DND-41 (cell line): ENCODE measurements at regions not wholly inside any gene's neighbourhood (a gene's known extent, or its start where the extent isn't known, plus 50 kb on each side); places are given as distances from the start of the nearest gene placed in this dataset.

Source experiments
- ATAC-seq: fragments of 200-7000 bp; cut with Tn5 transposase; 3 replicates; pipeline ENCODE4 v1.9.1; 2021; ENCODE audit warnings: low read depth; ENCODE audit not compliant: insufficient read depth
- DNase-seq: peaks from one replicate; pipeline ENCODE4 v3.0.0-alpha.2; 2020
- H2AFZ ChIP-seq: 2 replicates; pipeline ENCODE4 v1.6.0; 2012; ENCODE audit warnings: low read depth, low read length
- H3K27ac ChIP-seq: 2 replicates; pipeline ENCODE4 v1.5.1; 2012; ENCODE audit warnings: low read length, inconsistent platforms
- H3K27me3 ChIP-seq: fragments of 200-600 bp; sonication (generic); 2 replicates; pipeline ENCODE4 v1.6.0; 2012; ENCODE audit warnings: low read length, mild to moderate bottlenecking, inconsistent platforms; ENCODE audit not compliant: insufficient read depth, poor library complexity
- H3K36me3 ChIP-seq: 2 replicates; pipeline ENCODE4 v1.5.1; 2012; ENCODE audit warnings: low read length, inconsistent platforms; ENCODE audit not compliant: insufficient read depth
- H3K4me1 ChIP-seq: 2 replicates; pipeline ENCODE4 v1.5.1; 2012; ENCODE audit warnings: mild to moderate bottlenecking, low read length; ENCODE audit not compliant: insufficient read depth
- H3K4me2 ChIP-seq: 2 replicates; pipeline ENCODE4 v1.6.0; 2012; ENCODE audit warnings: mild to moderate bottlenecking, moderate library complexity, low read length, inconsistent platforms; ENCODE audit not compliant: insufficient read depth
- H3K4me3 ChIP-seq, 2 experiments: fragments of 200-600 bp in 1 of 2; shearing (Covaris generic) in 1 of 2; 2 replicates each; pipeline ENCODE4 v1.5.1; 2012 to 2016; ENCODE audit warnings: inconsistent platforms in 2 of 2, low read length in 2 of 2, mild to moderate bottlenecking in 2 of 2, low read depth in 1 of 2, moderate library complexity in 1 of 2
- H3K79me2 ChIP-seq: 2 replicates; pipeline ENCODE4 v1.6.0; 2012; ENCODE audit warnings: low read length, inconsistent platforms; ENCODE audit not compliant: insufficient read depth
- H3K9ac ChIP-seq: 2 replicates; pipeline ENCODE4 v1.6.0; 2012; ENCODE audit warnings: low read depth, mild to moderate bottlenecking, inconsistent platforms, low read length, moderate library complexity
- H3K9me3 ChIP-seq: 2 replicates; pipeline ENCODE4 v1.5.1; 2012; ENCODE audit warnings: low read length, moderate library complexity, mild to moderate bottlenecking, inconsistent platforms; ENCODE audit not compliant: insufficient read depth, severe bottlenecking
- H4K20me1 ChIP-seq: 2 replicates; pipeline ENCODE4 v1.6.0; 2012; ENCODE audit warnings: low read length; ENCODE audit not compliant: insufficient read depth
- EZH2 ChIP-seq: IDR thresholded peaks from 3 replicates; pipeline ENCODE4 v1.6.1; 2012; ENCODE audit warnings: borderline replicate concordance, low read depth, mild to moderate bottlenecking, moderate library complexity, low read length, inconsistent platforms; ENCODE audit not compliant: severe bottlenecking
- TF ChIP-seq, protein P1 (sequence below): IDR thresholded peaks from 2 replicates; pipeline ENCODE4 v1.5.1; 2012; ENCODE audit warnings: borderline replicate concordance, low read length, moderate library complexity, mild to moderate bottlenecking; ENCODE audit not compliant: poor library complexity, severe bottlenecking; ENCODE audit errors: extremely low read depth

GRCh38 chr2:62437785-62438184 is 68.2 kb downstream of the TMEM17 start:
- no peaks in the 10 kb centered on the region for H3K36me3 ChIP-seq
- H3K4me1 ChIP-seq = no peaks in the 10 kb centered on the region
- ATAC-seq (no peak), DNase-seq (no peak)
- TF ChIP-seq, protein P1, sequence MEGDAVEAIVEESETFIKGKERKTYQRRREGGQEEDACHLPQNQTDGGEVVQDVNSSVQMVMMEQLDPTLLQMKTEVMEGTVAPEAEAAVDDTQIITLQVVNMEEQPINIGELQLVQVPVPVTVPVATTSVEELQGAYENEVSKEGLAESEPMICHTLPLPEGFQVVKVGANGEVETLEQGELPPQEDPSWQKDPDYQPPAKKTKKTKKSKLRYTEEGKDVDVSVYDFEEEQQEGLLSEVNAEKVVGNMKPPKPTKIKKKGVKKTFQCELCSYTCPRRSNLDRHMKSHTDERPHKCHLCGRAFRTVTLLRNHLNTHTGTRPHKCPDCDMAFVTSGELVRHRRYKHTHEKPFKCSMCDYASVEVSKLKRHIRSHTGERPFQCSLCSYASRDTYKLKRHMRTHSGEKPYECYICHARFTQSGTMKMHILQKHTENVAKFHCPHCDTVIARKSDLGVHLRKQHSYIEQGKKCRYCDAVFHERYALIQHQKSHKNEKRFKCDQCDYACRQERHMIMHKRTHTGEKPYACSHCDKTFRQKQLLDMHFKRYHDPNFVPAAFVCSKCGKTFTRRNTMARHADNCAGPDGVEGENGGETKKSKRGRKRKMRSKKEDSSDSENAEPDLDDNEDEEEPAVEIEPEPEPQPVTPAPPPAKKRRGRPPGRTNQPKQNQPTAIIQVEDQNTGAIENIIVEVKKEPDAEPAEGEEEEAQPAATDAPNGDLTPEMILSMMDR = no peak
- no peak for TF ChIP-seq EZH2
- H3K4me3 ChIP-seq = no peak overlapping the region
- H3K79me2 ChIP-seq = no peaks in the 10 kb centered on the region
- H3K27ac ChIP-seq = no peak overlapping the region
- H3K9ac ChIP-seq = no peak overlapping the region
- H3K9me3 ChIP-seq = no peaks in the 10 kb centered on the region
- no peaks in the 10 kb centered on the region for H4K20me1 ChIP-seq
- H3K27me3 ChIP-seq = no peaks in the 10 kb centered on the region
- H3K4me2 ChIP-seq = no peak overlapping the region
- no peak overlapping the region for H2AFZ ChIP-seq

- Histone ChIP-seq H3K79me2 (no peaks in the 10 kb centered on the region), H3K9ac (no peak overlapping the region), H4K20me1 (no peaks in the 10 kb centered on the region), H3K4me3 (no peak overlapping the region), H2AFZ (no peak overlapping the region), H3K27ac (no peak overlapping the region), H3K4me1 (no peaks in the 10 kb centered on the region), H3K9me3 (no peaks in the 10 kb centered on the region), H3K4me2 (no peak overlapping the region), H3K36me3 (no peaks in the 10 kb centered on the region), H3K27me3 (no peaks in the 10 kb centered on the region)
- DNase-seq (no peak), ATAC-seq (no peak)
- TF ChIP-seq, protein P1 = no peak
- TF ChIP-seq EZH2 = no peak
Observed at GRCh38 chr2:62435720-62436119, 70.3 kb downstream of the TMEM17 start.

DNA sequence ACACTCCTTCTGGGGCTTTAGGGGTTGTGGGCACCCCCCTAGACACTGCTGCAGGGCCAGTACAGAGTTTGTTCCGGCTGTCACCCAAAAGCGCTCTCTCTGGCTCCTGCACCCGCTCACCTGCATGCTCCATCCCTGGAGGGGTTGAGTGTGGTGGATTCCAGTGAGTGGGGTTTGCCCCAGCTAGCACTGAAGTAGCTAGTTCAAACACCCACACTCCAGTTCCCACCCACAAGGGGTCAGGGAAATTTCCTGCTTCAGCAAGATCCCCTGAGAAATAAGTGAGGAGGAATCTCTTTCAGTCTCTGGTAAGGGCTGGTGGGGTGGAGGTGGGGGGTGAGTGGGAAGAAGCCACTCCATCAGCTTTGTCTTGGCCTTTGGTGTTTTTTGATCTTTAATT is 73.6 kb downstream of the TMEM17 start:
- ATAC-seq = no peak
- H3K36me3 ChIP-seq = no peaks in the 10 kb centered on the region
- no peaks in the 10 kb centered on the region for H3K27me3 ChIP-seq
- H3K4me1 ChIP-seq = no peaks in the 10 kb centered on the region
- no peaks in the 10 kb centered on the region for H3K9me3 ChIP-seq
- no peak overlapping the region for H3K27ac ChIP-seq
- TF ChIP-seq, protein P1 = no peak
- TF ChIP-seq EZH2 = no peak
- no peak for DNase-seq
- no peaks in the 10 kb centered on the region for H4K20me1 ChIP-seq
- H3K79me2 ChIP-seq = no peaks in the 10 kb centered on the region
- H3K4me3 ChIP-seq = no peak overlapping the region
- H2AFZ ChIP-seq = no peak overlapping the region
- H3K9ac ChIP-seq = no peak overlapping the region
- no peak overlapping the region for H3K4me2 ChIP-seq

DNA sequence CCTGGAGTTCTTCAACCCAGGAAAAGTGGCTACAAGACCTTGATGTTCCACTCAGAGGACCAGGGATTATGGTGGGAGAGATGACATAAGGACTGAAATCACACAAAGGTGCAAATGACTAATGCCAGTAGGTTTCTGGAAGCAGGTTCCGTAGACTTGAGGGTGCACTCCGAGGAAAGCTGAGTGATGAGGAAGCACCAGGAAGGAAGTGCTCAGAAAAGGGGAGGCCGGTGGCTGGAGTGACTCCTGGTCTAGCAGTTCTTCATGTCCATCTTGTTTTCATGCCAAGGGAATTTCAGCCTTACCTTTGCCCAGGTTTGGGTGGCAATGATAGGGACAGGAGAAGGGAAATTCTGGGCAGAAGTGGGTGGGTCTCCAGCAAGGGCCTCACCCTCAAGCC is 74.5 kb downstream of the TMEM17 start:
- no peak overlapping the region for H3K4me2 ChIP-seq
- no peak overlapping the region for H3K4me3 ChIP-seq
- no peak overlapping the region for H3K27ac ChIP-seq
- ATAC-seq (no peak), DNase-seq (no peak)
- no peaks in the 10 kb centered on the region for H3K36me3 ChIP-seq
- no peak for TF ChIP-seq EZH2
- TF ChIP-seq, protein P1 = no peak
- H3K79me2 ChIP-seq = no peaks in the 10 kb centered on the region
- no peak overlapping the region for H3K9ac ChIP-seq
- H4K20me1 ChIP-seq = no peaks in the 10 kb centered on the region
- H3K27me3 ChIP-seq = no peaks in the 10 kb centered on the region
- no peaks in the 10 kb centered on the region for H3K4me1 ChIP-seq
- H2AFZ ChIP-seq = no peak overlapping the region
- H3K9me3 ChIP-seq = no peaks in the 10 kb centered on the region
